ENCODE measurements at regions not wholly inside any gene's neighbourhood (a gene's known extent, or its start where the extent isn't known, plus 50 kb on each side); places are given as distances from the start of the nearest gene placed in this dataset.

GRCh38 chr11:69365558-69365957 is 71.6 kb downstream of the MYEOV start:
- DNase-seq (ENCODE audit: low spot score): no peak

- no peak for DNase-seq (ENCODE audit: low spot score)
These were observed 72.6 kb downstream of the MYEOV start for GRCh38 chr11:69366591-69366990.

GRCh38 chr11:69367211-69367964 is 73.4 kb downstream of the MYEOV start:
- DNase-seq (ENCODE audit: low spot score): no peak

- peak; percentile 47 for DNase-seq (ENCODE audit: low spot score)
These were observed 74.3 kb downstream of the MYEOV start for GRCh38 chr11:69368119-69368880.

GRCh38 chr11:69369210-69369825 is 75.4 kb downstream of the MYEOV start:
- DNase-seq (ENCODE audit: low spot score): no peak

GRCh38 chr11:69369945-69370344 is 76.0 kb downstream of the MYEOV start:
- no peak for DNase-seq (ENCODE audit: low spot score)

GRCh38 chr11:69370984-69371709 is 77.2 kb downstream of the MYEOV start:
- DNase-seq (ENCODE audit: low spot score): no peak

- no peak for DNase-seq (ENCODE audit: low spot score)
These were observed 78.0 kb downstream of the MYEOV start for GRCh38 chr11:69371731-69372588.

GRCh38 chr11:69372589-69373250 is 78.8 kb downstream of the MYEOV start:
- no peak for DNase-seq (ENCODE audit: low spot score)

- no peak for DNase-seq (ENCODE audit: low spot score)
These were observed 79.3 kb downstream of the MYEOV start for GRCh38 chr11:69373251-69373635.

- DNase-seq (ENCODE audit: low spot score): no peak
These were observed 80.4 kb downstream of the MYEOV start for GRCh38 chr11:69374110-69374945.

- DNase-seq (ENCODE audit: low spot score): no peak
These were observed 81.0 kb downstream of the MYEOV start for GRCh38 chr11:69374946-69375310.

GRCh38 chr11:69375316-69376154 is 81.6 kb downstream of the MYEOV start:
- DNase-seq (ENCODE audit: low spot score): no peak

GRCh38 chr11:69376155-69377028 is 82.4 kb downstream of the MYEOV start:
- peak; percentile 43 for DNase-seq (ENCODE audit: low spot score)

- DNase-seq (ENCODE audit: low spot score): peak; percentile 59
These were observed 83.3 kb downstream of the MYEOV start for GRCh38 chr11:69377029-69377952.

- no peak for DNase-seq (ENCODE audit: low spot score)
These were observed 84.0 kb downstream of the MYEOV start for GRCh38 chr11:69377953-69378302.
